GM21360 (cell line): ENCODE measurements at regions not wholly inside any gene's neighbourhood (a gene's known extent, or its start where the extent isn't known, plus 50 kb on each side); places are given as distances from the start of the nearest gene placed in this dataset.

Source experiments
- ATAC-seq: cut with Tn5 transposase; IDR thresholded peaks from one replicate; pipeline ENCODE4 v1.9.1; 2021; ENCODE audit warnings: mild to moderate bottlenecking, moderate library complexity; ENCODE audit not compliant: unreplicated experiment

DNA sequence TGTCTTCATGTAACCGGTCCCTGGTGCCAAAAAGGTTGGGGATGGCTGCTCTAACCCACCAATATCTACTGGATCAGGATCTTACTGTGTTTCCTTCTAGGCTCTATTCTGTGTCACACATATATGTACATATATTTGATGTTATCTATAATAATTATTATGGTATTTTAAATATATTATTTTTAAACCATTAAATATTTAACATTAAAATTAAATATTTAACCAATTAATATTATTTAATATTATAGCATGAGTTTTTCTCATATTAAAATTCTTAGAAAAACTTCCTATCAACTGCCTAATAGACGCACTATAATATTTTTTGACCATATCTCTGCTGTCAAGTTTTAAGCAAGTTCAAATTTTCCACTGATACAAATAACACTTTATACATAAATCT, 196.9 kb upstream of the PLET1 start:
- ATAC-seq, result no peak

DNA sequence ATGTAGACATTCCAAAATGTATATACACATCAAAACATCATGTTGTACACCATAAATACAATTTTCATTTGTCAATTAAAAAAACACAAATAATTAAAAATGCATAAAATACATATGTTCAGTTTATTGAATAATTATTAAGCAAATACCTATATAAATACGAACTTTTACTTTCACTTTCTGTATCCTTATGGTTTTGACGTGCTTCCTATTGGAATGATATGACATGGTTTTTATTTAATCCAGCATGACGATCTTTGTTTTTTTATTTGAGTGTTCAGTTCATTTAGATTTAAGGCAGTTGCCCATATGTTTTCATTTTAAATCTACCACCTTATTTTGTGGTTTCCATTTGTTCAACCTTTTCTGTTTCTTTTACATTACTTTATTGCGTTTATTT, 198.3 kb upstream of the PLET1 start:
- no peak for ATAC-seq

- ATAC-seq, result no peak
These were observed 199.5 kb upstream of the PLET1 start for GRCh38 chr11:112460141-112460540.

- ATAC-seq, result no peak
These were observed 204.3 kb upstream of the PLET1 start for GRCh38 chr11:112464949-112465348.

DNA sequence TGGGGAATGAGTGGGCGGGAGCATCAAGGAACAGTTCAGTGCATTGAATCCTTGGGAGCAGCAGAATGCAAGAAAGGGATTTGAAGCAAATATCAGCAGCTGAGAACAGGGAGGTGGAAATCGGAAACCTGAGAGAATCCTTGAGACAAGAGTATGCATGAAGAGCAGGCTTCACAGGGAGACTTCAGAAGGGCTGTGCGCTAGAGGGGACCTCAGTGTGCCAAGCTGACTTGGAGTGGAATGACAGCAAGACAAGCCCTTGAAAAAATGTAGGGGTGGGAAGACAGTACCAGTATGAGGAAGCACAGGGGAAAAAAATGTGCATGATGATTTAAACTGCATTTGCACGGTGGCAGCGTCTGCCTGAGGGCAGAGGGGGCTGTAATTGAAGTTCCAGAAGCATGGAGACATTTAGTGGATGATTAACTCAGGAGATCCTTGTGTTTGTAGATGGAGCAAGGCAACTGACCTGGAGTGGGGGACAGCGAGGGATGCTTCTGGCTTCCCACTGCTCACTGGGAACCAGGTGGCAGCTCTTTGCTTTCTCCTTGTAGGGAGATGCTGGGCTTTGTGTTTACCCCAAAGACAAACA, 204.9 kb upstream of the PLET1 start:
- ATAC-seq, result no peak

DNA sequence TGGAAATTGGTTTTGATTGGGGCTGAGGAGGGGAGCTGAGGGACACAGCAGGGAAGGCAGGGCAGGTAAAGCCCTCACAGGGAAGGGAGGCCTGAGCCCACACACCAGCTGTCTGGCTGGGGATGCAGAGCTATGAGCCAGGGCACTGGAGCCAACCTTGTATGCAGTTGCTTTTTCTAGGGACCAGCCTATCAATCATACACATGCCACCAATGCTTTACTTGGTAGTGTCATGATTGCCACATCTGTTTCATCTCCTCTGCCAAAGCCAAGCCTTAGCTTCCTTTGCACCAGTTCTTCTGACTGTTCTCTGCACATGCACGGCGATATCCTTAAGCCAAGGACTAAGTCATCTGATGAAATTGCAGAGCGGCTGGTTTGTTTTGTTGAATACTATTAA, 207.1 kb upstream of the PLET1 start:
- ATAC-seq, result no peak

DNA sequence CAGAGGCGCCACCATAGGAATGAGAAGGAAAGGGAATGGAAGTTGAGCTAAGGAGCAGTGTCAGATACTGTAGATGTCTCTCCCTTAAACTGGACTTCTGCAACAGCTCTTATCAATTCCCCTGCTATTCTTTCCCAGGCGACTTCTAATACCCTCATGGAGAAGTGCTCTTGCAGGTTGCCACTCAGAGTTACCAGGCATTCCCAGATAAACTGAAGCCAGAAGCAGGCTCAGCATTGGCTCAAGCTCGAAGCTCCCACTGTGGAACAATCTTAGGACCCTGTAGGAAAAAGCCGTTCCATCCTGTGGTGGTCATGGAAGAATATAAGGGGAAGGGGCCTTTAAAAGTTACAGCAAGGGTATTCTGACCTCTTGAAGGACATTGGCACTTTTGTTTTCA, 208.7 kb upstream of the PLET1 start:
- ATAC-seq, result no peak

DNA sequence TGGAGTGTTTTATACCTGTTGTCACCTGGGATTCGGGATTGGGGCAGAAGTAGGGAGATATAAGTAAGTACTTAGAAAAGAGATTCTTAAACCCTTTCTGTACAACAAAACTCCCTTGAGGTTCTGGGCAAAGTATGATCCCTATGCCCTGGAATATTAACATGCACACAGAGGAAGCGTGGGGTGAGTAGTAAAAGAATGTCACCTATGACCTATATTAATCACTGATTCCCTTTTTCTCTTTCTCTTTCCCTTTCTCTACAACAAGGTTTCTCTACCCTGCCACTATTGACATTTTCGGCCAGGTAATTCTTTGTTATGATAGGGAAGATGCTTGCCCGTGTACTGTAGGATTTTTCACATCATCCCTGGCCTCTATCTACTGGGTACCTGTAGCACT, 209.7 kb upstream of the PLET1 start:
- ATAC-seq, result no peak

- no peak for ATAC-seq
These were observed 211.1 kb upstream of the PLET1 start for GRCh38 chr11:112471731-112472130.

DNA sequence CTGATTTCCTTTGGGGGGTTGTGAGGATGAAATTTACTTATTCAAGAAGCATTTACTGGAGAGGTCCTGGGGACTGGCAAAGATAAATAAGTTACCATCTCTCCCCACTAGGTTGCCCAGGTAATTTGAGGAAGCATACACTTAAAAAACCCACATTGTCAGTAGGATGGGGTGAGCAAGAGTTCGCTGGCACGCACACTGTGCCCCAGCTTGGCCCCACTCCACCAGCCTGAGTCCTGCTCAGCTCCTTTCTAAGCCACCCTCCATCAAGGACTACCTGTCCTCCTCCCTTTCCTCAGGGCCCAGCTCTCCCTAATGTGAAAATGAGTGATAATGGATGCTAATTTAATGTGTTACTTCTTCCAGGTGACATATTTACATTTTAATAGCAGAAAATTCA, 216.5 kb upstream of the PLET1 start:
- no peak for ATAC-seq

DNA sequence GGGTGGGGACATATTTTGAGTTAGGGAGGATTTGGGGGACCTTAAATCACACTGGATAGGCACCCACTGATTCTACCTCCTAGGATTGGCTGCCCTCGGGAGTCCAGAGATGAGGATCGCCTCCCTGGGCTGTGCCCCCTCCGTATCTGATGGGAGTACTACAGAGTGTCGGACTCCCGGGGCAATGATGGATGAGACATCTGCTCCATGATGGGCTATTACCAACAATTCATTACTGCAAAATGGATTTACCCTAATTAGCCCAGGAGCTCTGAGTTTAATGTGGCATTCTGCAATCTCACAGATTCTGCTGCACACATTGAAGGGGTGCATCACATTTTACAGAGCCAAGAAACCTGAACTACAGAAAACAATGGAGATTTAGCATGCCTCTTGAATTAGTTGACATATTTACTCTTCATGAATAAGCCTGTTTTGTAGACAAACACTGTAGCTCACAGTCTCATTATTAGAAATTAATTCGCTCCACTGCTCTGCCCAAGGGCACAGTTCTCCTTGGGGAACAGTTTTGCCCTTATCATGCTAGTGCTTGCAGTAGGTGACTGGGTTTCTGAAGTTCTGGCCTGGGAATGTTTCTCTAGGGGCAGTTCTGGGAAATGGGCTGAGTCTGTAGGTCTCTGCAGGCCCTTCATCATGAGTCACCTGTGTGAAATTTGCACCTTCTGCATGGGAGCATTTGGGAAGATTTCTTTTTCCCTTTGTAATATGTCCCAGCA, 217.1 kb upstream of the PLET1 start:
- ATAC-seq, result no peak

DNA sequence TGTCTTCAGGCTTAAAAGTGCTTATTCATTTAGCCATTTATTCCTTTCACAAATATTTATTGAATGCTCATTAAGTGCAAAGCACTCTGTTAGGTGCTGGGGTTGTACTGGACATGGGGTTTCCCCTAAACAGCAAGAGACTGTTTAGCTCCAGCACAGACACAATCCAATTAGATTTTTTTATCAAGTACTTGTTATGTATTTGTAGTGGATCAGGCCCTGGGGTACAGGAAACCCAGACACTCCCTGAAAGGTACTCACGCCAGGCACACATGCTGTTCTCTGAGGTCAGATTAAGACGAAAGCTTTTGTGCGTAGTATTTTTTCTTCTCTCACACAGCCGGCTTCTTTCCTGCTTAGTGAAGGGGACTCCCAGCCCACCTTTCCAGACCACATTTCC, 218.1 kb upstream of the PLET1 start:
- no peak for ATAC-seq

DNA sequence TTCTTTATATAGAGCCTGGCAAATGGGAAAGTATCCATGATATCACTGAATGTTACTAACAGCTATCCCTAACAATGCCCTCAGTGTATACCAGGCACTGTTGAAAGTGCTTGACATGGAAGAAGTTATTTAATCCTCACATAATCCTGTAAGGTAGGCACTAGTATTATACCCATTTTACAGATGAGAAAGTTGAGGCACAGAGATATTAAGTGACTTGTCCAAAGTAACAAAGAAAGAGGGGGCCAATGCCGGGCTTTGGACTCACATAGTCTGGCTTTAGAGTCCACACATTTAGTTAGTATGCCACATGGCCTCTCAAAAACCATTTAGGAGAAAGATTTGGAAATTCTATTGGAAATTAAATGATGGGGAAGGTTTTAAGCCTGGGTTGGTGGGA, 220.8 kb upstream of the PLET1 start:
- ATAC-seq, result no peak

DNA sequence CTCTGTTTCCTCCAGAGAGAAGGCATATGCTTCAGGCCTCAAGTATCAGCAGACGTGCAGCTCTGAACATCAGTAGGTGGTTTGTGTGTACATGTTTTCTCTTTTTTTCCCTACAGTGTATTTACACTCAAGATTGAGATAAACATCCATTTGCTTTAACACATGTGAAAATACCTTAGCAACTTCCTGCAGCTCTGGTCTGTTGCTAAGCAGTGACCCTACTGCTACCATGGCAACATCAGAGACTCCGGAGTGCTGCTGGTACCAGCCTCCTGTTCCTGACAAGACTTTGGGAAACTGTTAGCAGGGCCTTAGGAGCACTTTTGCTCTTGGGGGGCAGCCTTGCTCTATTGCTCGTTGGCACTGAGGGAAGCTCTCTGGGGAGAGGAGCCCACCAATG, 221.2 kb upstream of the PLET1 start:
- no peak for ATAC-seq

GRCh38 chr11:112485280-112485679, 224.6 kb upstream of the PLET1 start:
- no peak for ATAC-seq

- ATAC-seq, result no peak
These were observed 237.2 kb upstream of the PLET1 start for GRCh38 chr11:112497826-112498225.

DNA sequence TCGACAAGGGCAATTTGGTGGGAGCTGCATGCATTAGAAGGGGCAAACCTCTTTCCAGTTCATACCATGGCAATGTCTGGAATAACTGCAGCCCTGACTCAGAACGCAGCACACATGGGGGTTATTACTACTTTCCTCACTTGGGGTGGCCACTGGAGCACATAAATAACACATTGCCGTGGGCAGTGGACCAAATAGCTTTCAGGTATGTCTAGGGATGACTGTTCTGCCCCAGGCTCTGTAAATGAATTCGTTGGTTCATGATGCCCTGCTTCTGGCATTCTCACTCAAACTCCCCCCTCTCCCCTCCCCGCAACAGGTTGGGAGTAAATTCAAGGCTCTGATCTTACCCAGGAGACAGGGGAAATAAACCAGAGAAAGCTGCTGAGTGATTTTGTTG, 238.0 kb upstream of the PLET1 start:
- ATAC-seq, result no peak

GRCh38 chr11:112499153-112499880, 238.7 kb upstream of the PLET1 start:
- no peak for ATAC-seq

GRCh38 chr11:112499881-112500204, 239.2 kb upstream of the PLET1 start:
- no peak for ATAC-seq

DNA sequence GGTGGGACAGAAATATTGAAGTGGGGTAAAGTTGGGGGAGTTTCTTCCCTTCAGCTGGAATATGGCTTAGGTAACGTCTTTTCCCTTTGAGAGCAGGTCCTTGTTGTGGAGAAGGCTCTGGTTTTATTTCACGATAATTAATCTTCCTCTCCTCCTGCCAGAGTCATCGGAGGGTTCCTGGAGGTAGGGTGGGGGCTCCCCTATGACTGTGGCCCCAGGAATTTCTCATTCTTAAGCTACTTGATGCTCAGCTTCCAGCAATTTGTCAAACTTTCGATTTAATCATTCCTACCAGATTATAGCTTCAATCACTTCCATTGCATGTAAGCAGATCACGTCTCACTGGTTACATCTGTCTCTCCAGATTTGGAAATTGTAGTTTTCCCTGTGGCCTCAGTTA, 242.8 kb upstream of the PLET1 start:
- no peak for ATAC-seq

DNA sequence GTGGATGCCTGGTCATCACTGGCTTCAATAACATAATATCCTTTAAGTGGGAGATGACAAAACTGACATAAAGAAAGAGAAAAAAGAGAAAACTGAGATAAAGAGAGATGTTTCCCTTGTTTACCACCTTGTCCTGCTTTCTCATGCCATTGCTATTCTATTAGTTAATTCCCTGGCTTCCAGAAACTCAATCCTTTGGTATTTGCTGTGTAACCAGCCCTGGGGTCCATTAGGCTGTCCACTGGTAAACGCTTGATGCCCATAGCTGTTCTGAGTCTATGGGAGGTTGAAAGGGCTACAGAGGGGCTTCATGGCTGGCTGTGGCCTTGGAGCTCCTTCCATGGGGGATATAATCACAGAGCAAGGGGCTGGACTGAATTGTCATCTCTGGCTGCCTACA, 243.4 kb upstream of the PLET1 start:
- no peak for ATAC-seq

DNA sequence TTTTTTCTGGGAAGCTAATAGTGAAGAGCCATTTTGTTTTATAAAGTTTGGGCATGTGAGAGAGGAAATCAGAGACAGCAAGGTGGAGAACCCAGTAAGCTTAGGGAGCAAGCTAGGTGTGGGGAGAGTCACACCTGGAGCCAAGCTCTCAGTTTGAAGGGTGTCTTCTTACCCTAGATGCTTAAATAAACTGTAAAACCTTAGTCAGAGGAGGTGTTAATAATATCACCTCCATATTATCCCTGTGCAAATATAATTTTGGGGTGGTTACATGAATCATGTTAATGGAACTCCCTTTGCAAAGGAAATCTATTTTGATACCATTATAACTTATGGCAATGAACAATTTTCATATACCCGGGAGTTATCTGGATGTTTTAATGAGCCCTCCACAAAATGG, 246.2 kb upstream of the PLET1 start:
- no peak for ATAC-seq
